Liver (tissue), 8 donors: ENCODE measurements at regions not wholly inside any gene's neighbourhood (a gene's known extent, or its start where the extent isn't known, plus 50 kb on each side); places are given as distances from the start of the nearest gene placed in this dataset.

Experiments used
- DNase-seq: peaks from one replicate; pipeline ENCODE4 v3.0.0-alpha.2; 2017; ENCODE audit warnings: low spot score
- H3K27ac ChIP-seq, 2 donors: one replicate each; pipeline ENCODE4 v1.7.0; 2013; ENCODE audit warnings: inconsistent platforms in 2 of 2, low read length in 2 of 2, control low read depth in 1 of 2, low read depth in 1 of 2, mild to moderate bottlenecking in 1 of 2
- H3K27me3 ChIP-seq, 4 donors: one replicate each; pipeline versions ENCODE4 v1.6.1 to v1.7.0; 2013; ENCODE audit warnings: low read length in 3 of 4, inconsistent platforms in 1 of 4, mild to moderate bottlenecking in 1 of 4, moderate library complexity in 1 of 4; ENCODE audit not compliant: control insufficient read depth in 4 of 4, insufficient read depth in 4 of 4
- H3K36me3 ChIP-seq, 4 donors: one replicate each; pipeline versions ENCODE4 v1.6.1 to v1.7.0; 2013; ENCODE audit warnings: low read length in 3 of 4, mild to moderate bottlenecking in 3 of 4, low read depth in 1 of 4, moderate library complexity in 1 of 4; ENCODE audit not compliant: control insufficient read depth in 4 of 4, insufficient read depth in 3 of 4
- H3K4me1 ChIP-seq, 4 donors: one replicate each; pipeline versions ENCODE4 v1.6.1 to v1.7.0; 2013; ENCODE audit warnings: low read length in 3 of 4, mild to moderate bottlenecking in 3 of 4, moderate library complexity in 1 of 4; ENCODE audit not compliant: control insufficient read depth in 4 of 4, insufficient read depth in 4 of 4
- H3K4me3 ChIP-seq, 3 donors: one replicate each; pipeline versions ENCODE4 v1.6.1 to v1.7.0; 2013; ENCODE audit warnings: low read length in 3 of 3, control low read depth in 1 of 3, low read depth in 1 of 3, mild to moderate bottlenecking in 1 of 3
- H3K9ac ChIP-seq, 2 donors: one replicate each; pipeline ENCODE4 v1.7.0; 2013; ENCODE audit warnings: low read length in 2 of 2, mild to moderate bottlenecking in 2 of 2, moderate library complexity in 2 of 2, control low read depth in 1 of 2, low read depth in 1 of 2
- H3K9me3 ChIP-seq, 4 donors: one replicate each; pipeline versions ENCODE4 v1.6.1 to v1.7.0; 2013; ENCODE audit warnings: low read length in 3 of 4; ENCODE audit not compliant: control insufficient read depth in 4 of 4
- EGR1 ChIP-seq, 2 donors: IDR thresholded peaks; 2 replicates each; pipeline ENCODE4 v1.6.1; 2016 to 2018; ENCODE audit warnings: antibody characterized with exemption in 2 of 2, low read depth in 2 of 2
- FOXA1 ChIP-seq: IDR thresholded peaks from 2 replicates; pipeline ENCODE4 v1.6.1; 2016; ENCODE audit warnings: antibody characterized with exemption
- FOXA2 ChIP-seq: IDR thresholded peaks from 2 replicates; pipeline ENCODE4 v1.6.1; 2016; ENCODE audit warnings: antibody characterized with exemption
- GABPA ChIP-seq, 2 donors: IDR thresholded peaks in 1 of 2; conservative IDR thresholded peaks in 1 of 2; 2 replicates each; pipeline ENCODE4 v1.6.1; 2016; ENCODE audit warnings: antibody characterized with exemption in 2 of 2, mild to moderate bottlenecking in 1 of 2, moderate library complexity in 1 of 2
- HNF4A ChIP-seq, 2 donors: conservative IDR thresholded peaks; 2 replicates each; pipeline ENCODE4 v1.6.1; 2016; ENCODE audit warnings: antibody characterized with exemption in 2 of 2, mild to moderate bottlenecking in 2 of 2
- HNF4G ChIP-seq: IDR thresholded peaks from 2 replicates; pipeline ENCODE4 v1.6.1; 2016; ENCODE audit warnings: antibody characterized with exemption
- JUND ChIP-seq, 2 donors: IDR thresholded peaks; 2 replicates each; pipeline ENCODE4 v1.6.1; 2016; ENCODE audit warnings: antibody characterized with exemption in 2 of 2
- NR2F2 ChIP-seq: IDR thresholded peaks from 2 replicates; pipeline ENCODE4 v1.6.1; 2016; ENCODE audit warnings: antibody characterized with exemption
- RAD21 ChIP-seq, 2 donors: IDR thresholded peaks; 2 replicates each; pipeline ENCODE4 v1.6.1; 2016; ENCODE audit warnings: antibody characterized with exemption in 2 of 2, mild to moderate bottlenecking in 2 of 2
- RXRA ChIP-seq, 2 donors: IDR thresholded peaks; 2 replicates each; pipeline ENCODE4 v1.6.1; 2017 to 2018; ENCODE audit warnings: antibody characterized with exemption in 2 of 2, mild to moderate bottlenecking in 1 of 2
- SP1 ChIP-seq: IDR thresholded peaks from 2 replicates; pipeline ENCODE4 v1.6.1; 2018; ENCODE audit warnings: antibody characterized with exemption, mild to moderate bottlenecking
- TAF1 ChIP-seq: conservative IDR thresholded peaks from 2 replicates; pipeline ENCODE4 v1.6.1; 2016; ENCODE audit warnings: antibody characterized with exemption, mild to moderate bottlenecking
- YY1 ChIP-seq: IDR thresholded peaks from 2 replicates; pipeline ENCODE4 v1.6.1; 2016; ENCODE audit warnings: antibody characterized with exemption, mild to moderate bottlenecking
- whole genome bisulfite sequencing: extraction: QIAGEN DNeasy Blood & Tissue Kit; methylation state at CpG from one replicate; pipeline ENCODE4 v1.1.7; 2013; 5-methylcytosine and 5-hydroxymethylcytosine counted together
- TF ChIP-seq, protein P1 (sequence below): IDR thresholded peaks from 2 replicates; pipeline ENCODE4 v1.6.1; 2016; ENCODE audit warnings: antibody characterized with exemption
- TF ChIP-seq, protein P2 (sequence below): fragments of 150-350 bp; IDR thresholded peaks from 2 replicates; pipeline ENCODE4 v1.5.1; 2017; ENCODE audit warnings: improper control_type of control experiment, low read depth, low read length; ENCODE audit not compliant: missing input control
- TF ChIP-seq, protein P3 (sequence below): IDR thresholded peaks from 2 replicates; pipeline ENCODE4 v1.6.1; 2016; ENCODE audit warnings: antibody characterized with exemption
- donor health status: healthy.
- donor health status: healthy.
- donor health status: healthy.
- donor health status: healthy.
- donor health status: healthy.

DNA sequence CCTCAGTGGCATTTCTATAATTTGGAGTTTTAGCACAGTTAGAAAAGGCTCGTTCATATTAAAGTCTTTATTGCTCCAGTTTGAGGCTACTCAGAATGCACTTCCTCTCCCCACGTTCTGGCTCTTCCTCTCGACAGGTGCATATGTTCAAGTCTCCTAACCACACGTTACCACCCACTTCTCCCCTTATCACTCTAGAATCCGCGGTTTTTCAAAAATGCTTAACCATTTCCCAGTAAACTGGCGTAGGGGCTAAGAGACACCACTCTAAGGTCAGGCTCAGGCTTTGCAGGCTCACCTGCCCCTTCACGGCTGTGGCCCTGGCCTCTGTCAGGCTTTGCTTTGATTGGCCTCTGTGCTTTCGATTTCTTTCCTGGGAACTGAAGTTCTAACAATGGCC lies 383.6 kb downstream of the GLRX3 start:
- Histone ChIP-seq H3K27ac (no peak overlapping the region), H3K27me3 (no peaks in the 10 kb centered on the region), H3K4me3 (no peak overlapping the region), H3K36me3 (no peaks in the 10 kb centered on the region), H3K4me1 (no peaks in the 10 kb centered on the region), H3K9ac (no peak overlapping the region), H3K9me3 (peaks cover 0 to 3% (median 1%) of the 10 kb centered on the region in 4 donors)
- DNase-seq = no peak
- TF ChIP-seq RXRA (IDR thresholded peaks at IDR 0.05) (no peak), SP1 (no peak), GABPA (IDR thresholded peaks at IDR 0.05 in 1 of 2, conservative IDR thresholded peaks at IDR 0.05 in 1 of 2) (no peak), NR2F2 (no peak), FOXA1 (no peak), EGR1 (IDR thresholded peaks at IDR 0.05; ENCODE audit: low read depth in 2 of 2) (no peak)
- TF ChIP-seq, protein P1, sequence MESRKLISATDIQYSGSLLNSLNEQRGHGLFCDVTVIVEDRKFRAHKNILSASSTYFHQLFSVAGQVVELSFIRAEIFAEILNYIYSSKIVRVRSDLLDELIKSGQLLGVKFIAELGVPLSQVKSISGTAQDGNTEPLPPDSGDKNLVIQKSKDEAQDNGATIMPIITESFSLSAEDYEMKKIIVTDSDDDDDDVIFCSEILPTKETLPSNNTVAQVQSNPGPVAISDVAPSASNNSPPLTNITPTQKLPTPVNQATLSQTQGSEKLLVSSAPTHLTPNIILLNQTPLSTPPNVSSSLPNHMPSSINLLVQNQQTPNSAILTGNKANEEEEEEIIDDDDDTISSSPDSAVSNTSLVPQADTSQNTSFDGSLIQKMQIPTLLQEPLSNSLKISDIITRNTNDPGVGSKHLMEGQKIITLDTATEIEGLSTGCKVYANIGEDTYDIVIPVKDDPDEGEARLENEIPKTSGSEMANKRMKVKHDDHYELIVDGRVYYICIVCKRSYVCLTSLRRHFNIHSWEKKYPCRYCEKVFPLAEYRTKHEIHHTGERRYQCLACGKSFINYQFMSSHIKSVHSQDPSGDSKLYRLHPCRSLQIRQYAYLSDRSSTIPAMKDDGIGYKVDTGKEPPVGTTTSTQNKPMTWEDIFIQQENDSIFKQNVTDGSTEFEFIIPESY = no peak
- TF ChIP-seq, protein P2, sequence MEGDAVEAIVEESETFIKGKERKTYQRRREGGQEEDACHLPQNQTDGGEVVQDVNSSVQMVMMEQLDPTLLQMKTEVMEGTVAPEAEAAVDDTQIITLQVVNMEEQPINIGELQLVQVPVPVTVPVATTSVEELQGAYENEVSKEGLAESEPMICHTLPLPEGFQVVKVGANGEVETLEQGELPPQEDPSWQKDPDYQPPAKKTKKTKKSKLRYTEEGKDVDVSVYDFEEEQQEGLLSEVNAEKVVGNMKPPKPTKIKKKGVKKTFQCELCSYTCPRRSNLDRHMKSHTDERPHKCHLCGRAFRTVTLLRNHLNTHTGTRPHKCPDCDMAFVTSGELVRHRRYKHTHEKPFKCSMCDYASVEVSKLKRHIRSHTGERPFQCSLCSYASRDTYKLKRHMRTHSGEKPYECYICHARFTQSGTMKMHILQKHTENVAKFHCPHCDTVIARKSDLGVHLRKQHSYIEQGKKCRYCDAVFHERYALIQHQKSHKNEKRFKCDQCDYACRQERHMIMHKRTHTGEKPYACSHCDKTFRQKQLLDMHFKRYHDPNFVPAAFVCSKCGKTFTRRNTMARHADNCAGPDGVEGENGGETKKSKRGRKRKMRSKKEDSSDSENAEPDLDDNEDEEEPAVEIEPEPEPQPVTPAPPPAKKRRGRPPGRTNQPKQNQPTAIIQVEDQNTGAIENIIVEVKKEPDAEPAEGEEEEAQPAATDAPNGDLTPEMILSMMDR = no peak
- TF ChIP-seq, protein P3, sequence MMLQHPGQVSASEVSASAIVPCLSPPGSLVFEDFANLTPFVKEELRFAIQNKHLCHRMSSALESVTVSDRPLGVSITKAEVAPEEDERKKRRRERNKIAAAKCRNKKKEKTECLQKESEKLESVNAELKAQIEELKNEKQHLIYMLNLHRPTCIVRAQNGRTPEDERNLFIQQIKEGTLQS = no peak
- WGBS = 79% methylated on average over 9 of the region's 9 CpGs

DNA sequence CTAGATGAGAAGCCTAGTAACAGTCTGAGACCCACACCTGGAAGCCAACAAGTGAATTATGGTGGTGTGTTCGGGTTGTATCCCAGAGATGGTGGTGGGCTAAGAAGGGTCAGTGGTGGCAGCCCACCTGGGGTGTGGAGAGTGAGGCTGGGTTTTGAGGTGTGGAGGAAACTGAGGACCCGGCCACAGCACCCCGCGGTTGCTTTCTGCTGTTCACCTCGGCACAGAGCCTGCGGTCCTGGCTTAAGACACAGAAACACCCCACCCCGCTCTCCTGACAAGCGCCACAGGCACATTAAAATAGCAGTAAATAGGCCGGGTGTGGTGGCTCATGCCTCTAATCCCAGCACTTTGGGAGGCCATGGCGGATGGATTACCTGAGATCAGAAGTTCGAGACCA lies 395.1 kb downstream of the GLRX3 start:
- no peak for DNase-seq
- WGBS = 89% methylated on average over 11 of the region's 11 CpGs
- Histone ChIP-seq H3K4me1 (no peaks in the 10 kb centered on the region), H3K4me3 (no peak overlapping the region), H3K36me3 (no peaks in the 10 kb centered on the region), H3K9ac (no peak overlapping the region), H3K27ac (no peak overlapping the region), H3K9me3 (no peaks in the 10 kb centered on the region), H3K27me3 (no peaks in the 10 kb centered on the region)
- no peak for TF ChIP-seq EGR1 (IDR thresholded peaks at IDR 0.05; ENCODE audit: low read depth in 2 of 2)
- TF ChIP-seq, protein P2 = no peak
- no peak for TF ChIP-seq NR2F2
- TF ChIP-seq HNF4A (conservative IDR thresholded peaks at IDR 0.05) = no peak
- no peak for TF ChIP-seq RAD21 (IDR thresholded peaks at IDR 0.05)

DNA sequence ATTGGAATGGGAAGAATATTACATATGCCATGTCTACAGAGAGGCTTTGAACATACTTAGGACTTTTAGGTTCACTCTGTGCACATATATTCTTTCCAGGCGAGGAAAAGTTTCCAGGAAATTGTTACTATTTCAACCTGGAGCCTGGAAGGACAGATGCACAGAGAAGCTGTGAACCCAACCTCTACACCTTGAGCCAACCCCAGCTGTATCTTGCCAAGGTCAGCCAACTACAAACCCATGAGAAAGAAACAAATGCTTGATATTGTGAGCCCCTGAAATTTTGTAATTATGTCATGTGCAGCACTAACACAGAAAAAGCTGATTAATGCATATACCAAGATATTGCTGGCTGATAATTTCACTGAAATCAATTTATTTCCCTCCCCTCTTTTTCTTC lies 404.9 kb downstream of the GLRX3 start:
- TF ChIP-seq NR2F2 = no peak
- TF ChIP-seq, protein P1 = no peak
- TF ChIP-seq, protein P3 = no peak
- no peak for TF ChIP-seq FOXA2
- TF ChIP-seq TAF1 = no peak
- no peak for TF ChIP-seq RXRA (IDR thresholded peaks at IDR 0.05)
- TF ChIP-seq JUND (IDR thresholded peaks at IDR 0.05) = no peak
- no peak for TF ChIP-seq SP1
- TF ChIP-seq HNF4G = no peak
- TF ChIP-seq YY1 = no peak
- TF ChIP-seq FOXA1 = no peak
- TF ChIP-seq HNF4A (conservative IDR thresholded peaks at IDR 0.05) = no peak
- no peak for TF ChIP-seq GABPA (IDR thresholded peaks at IDR 0.05 in 1 of 2, conservative IDR thresholded peaks at IDR 0.05 in 1 of 2)
- no peak for TF ChIP-seq RAD21 (IDR thresholded peaks at IDR 0.05)
- peaks cover 0 to 3% (median 2%) of the 10 kb centered on the region in 4 donors for H3K27me3 ChIP-seq
- 69% methylated on average over 1 of the region's 1 CpG for WGBS

More for the DNA sequence above, 404.9 kb downstream of the GLRX3 start:
- DNase-seq = no peak
- H3K4me3 ChIP-seq = no peak overlapping the region
- H3K9me3 ChIP-seq = no peaks in the 10 kb centered on the region
- no peaks in the 10 kb centered on the region for H3K4me1 ChIP-seq
- no peak overlapping the region for H3K9ac ChIP-seq
- no peaks in the 10 kb centered on the region for H3K36me3 ChIP-seq
- H3K27ac ChIP-seq = no peak overlapping the region
